ENCODE measurements at regions not wholly inside any gene's neighbourhood (a gene's known extent, or its start where the extent isn't known, plus 50 kb on each side); places are given as distances from the start of the nearest gene placed in this dataset.

DNA sequence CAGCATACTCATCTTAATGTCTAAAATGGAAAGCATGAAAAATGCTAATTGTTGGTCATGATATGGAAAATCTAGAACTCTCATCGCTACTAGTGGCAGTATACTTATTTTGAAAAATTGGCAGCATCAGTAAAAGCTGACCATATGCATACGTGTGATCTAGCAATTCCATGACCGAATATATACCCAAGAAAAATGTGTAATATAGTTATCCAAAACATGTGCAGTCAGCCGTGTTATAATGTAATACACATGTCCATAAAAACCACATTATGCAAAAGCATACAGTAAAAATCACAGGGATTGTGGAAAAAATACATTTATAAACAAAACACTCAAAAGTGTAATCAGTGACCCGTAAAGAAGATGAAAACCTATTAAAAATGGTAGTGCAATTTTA is 439.0 kb downstream of the SH2D4B start:
- TF ChIP-seq, protein P1, sequence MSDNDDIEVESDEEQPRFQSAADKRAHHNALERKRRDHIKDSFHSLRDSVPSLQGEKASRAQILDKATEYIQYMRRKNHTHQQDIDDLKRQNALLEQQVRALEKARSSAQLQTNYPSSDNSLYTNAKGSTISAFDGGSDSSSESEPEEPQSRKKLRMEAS (IDR thresholded peaks at IDR 0.05; ENCODE audit: low read depth, low read length), result no peak
- TF ChIP-seq, protein P2, sequence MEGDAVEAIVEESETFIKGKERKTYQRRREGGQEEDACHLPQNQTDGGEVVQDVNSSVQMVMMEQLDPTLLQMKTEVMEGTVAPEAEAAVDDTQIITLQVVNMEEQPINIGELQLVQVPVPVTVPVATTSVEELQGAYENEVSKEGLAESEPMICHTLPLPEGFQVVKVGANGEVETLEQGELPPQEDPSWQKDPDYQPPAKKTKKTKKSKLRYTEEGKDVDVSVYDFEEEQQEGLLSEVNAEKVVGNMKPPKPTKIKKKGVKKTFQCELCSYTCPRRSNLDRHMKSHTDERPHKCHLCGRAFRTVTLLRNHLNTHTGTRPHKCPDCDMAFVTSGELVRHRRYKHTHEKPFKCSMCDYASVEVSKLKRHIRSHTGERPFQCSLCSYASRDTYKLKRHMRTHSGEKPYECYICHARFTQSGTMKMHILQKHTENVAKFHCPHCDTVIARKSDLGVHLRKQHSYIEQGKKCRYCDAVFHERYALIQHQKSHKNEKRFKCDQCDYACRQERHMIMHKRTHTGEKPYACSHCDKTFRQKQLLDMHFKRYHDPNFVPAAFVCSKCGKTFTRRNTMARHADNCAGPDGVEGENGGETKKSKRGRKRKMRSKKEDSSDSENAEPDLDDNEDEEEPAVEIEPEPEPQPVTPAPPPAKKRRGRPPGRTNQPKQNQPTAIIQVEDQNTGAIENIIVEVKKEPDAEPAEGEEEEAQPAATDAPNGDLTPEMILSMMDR (IDR thresholded peaks at IDR 0.05; ENCODE audit: low read depth, low read length), result no peak
